WTC11 (cell line): ENCODE measurements at regions not wholly inside any gene's neighbourhood (a gene's known extent, or its start where the extent isn't known, plus 50 kb on each side); places are given as distances from the start of the nearest gene placed in this dataset.

Experiments used
- ATAC-seq: fragments of 200-7000 bp; cut with Tn5 transposase; 2 replicates; pipeline ENCODE4 v1.10.0; 2021; ENCODE audit warnings: mild to moderate bottlenecking, moderate library complexity
- CTCF ChIA-PET: fragments of 300-600 bp; sonication (Branson Sonifier 250); formaldehyde crosslinking; loops from one replicate; lab custom pipeline; 2021; ENCODE audit warnings: antibody characterized with exemption; lab: Charles Lee
- POLR2A ChIA-PET: fragments of 350-600 bp; sonication (Branson Sonifier 250); formaldehyde crosslinking; loops from one replicate; lab custom pipeline; 2021; ENCODE audit warnings: antibody characterized with exemption; lab: Charles Lee
- DNase-seq: peaks from one replicate; pipeline ENCODE4 v3.0.0; 2021; ENCODE audit warnings: low spot score
- H3K27ac Mint-ChIP-seq: 2 replicates; pipeline ENCODE4 v1.8.0; 2021; ENCODE audit warnings: mixed read lengths
- H3K27me3 Mint-ChIP-seq: 2 replicates; pipeline ENCODE4 v1.8.0; 2021; ENCODE audit warnings: low read depth, mild to moderate bottlenecking, moderate library complexity, mixed read lengths
- H3K36me3 Mint-ChIP-seq: 2 replicates; pipeline ENCODE4 v1.8.0; 2021; ENCODE audit warnings: mixed read lengths
- H3K4me1 Mint-ChIP-seq: 2 replicates; pipeline ENCODE4 v1.8.0; 2022; ENCODE audit warnings: mixed read lengths
- H3K4me3 Mint-ChIP-seq: 2 replicates; pipeline ENCODE4 v1.8.0; 2021; ENCODE audit warnings: mild to moderate bottlenecking, moderate library complexity, mixed read lengths
- H3K9me3 Mint-ChIP-seq: 2 replicates; pipeline ENCODE4 v1.8.0; 2021; ENCODE audit warnings: mixed read lengths
- ATF1 ChIP-seq: sonication (generic); formaldehyde crosslinking; IDR thresholded peaks from 2 replicates; pipeline ENCODE4 v1.8.1; 2023; ENCODE audit warnings: mild to moderate bottlenecking, moderate library complexity, missing genetic modification reagents
- ATF3 ChIP-seq: sonication (generic); formaldehyde crosslinking; conservative IDR thresholded peaks from 2 replicates; pipeline ENCODE4 v1.8.1; 2022; ENCODE audit warnings: mild to moderate bottlenecking, missing genetic modification reagents
- CDX4 ChIP-seq: fragments of 250-450 bp; sonication (Bioruptor Pico); IDR thresholded peaks from 2 replicates; pipeline ENCODE4 v1.9.0; 2021; ENCODE audit warnings: moderate library complexity, mild to moderate bottlenecking, inconsistent platforms, borderline replicate concordance
- ELF4 ChIP-seq: sonication (generic); formaldehyde crosslinking; IDR thresholded peaks from 2 replicates; pipeline ENCODE4 v1.8.1; 2022; ENCODE audit warnings: low read depth, mild to moderate bottlenecking, moderate library complexity, missing genetic modification reagents
- ETV6 ChIP-seq: sonication (generic); formaldehyde crosslinking; IDR thresholded peaks from 2 replicates; pipeline ENCODE4 v1.8.1; 2022; ENCODE audit warnings: mild to moderate bottlenecking, missing genetic modification reagents
- FOXJ3 ChIP-seq: sonication (generic); formaldehyde crosslinking; IDR thresholded peaks from 2 replicates; pipeline ENCODE4 v1.9.0; 2021; ENCODE audit warnings: missing genetic modification reagents, mild to moderate bottlenecking, borderline replicate concordance
- GABPB1 ChIP-seq: sonication (generic); formaldehyde crosslinking; IDR thresholded peaks from 2 replicates; pipeline ENCODE4 v1.8.1; 2023; ENCODE audit warnings: mild to moderate bottlenecking, missing genetic modification reagents
- IRF1 ChIP-seq: sonication (generic); formaldehyde crosslinking; IDR thresholded peaks from 2 replicates; pipeline ENCODE4 v1.8.0; 2023; ENCODE audit warnings: missing genetic modification reagents
- MXD4 ChIP-seq: fragments of 250-450 bp; sonication (Bioruptor Pico); IDR thresholded peaks from 2 replicates; pipeline ENCODE4 v1.8.0; 2021; ENCODE audit warnings: mild to moderate bottlenecking, moderate library complexity, borderline replicate concordance
- PRDM15 ChIP-seq: sonication (generic); formaldehyde crosslinking; IDR thresholded peaks from 2 replicates; pipeline ENCODE4 v1.8.0; 2022; ENCODE audit warnings: missing genetic modification reagents
- PREB ChIP-seq: sonication (generic); formaldehyde crosslinking; IDR thresholded peaks from 2 replicates; pipeline ENCODE4 v1.8.1; 2022; ENCODE audit warnings: mild to moderate bottlenecking, missing genetic modification reagents, moderate library complexity, borderline replicate concordance
- STAT6 ChIP-seq: sonication (generic); formaldehyde crosslinking; conservative IDR thresholded peaks from 2 replicates; pipeline ENCODE4 v1.8.1; 2023; ENCODE audit warnings: mild to moderate bottlenecking, low read depth, missing genetic modification reagents, moderate library complexity
- TEAD4 ChIP-seq: sonication (generic); formaldehyde crosslinking; IDR thresholded peaks from 2 replicates; pipeline ENCODE4 v1.8.0; 2022; ENCODE audit warnings: mild to moderate bottlenecking, missing genetic modification reagents
- USF2 ChIP-seq: sonication (generic); formaldehyde crosslinking; IDR thresholded peaks from 2 replicates; pipeline ENCODE4 v1.8.1; 2023; ENCODE audit warnings: mild to moderate bottlenecking, missing genetic modification reagents, moderate library complexity
- ZNF121 ChIP-seq: sonication (generic); formaldehyde crosslinking; IDR thresholded peaks from 2 replicates; pipeline ENCODE4 v1.8.0; 2023; ENCODE audit warnings: missing genetic modification reagents
- ZNF138 ChIP-seq: sonication (generic); formaldehyde crosslinking; conservative IDR thresholded peaks from 2 replicates; pipeline ENCODE4 v1.8.1; 2022; ENCODE audit warnings: mild to moderate bottlenecking, moderate library complexity, missing genetic modification reagents
- ZNF416 ChIP-seq: fragments of 250-450 bp; sonication (Bioruptor Pico); IDR thresholded peaks from 2 replicates; pipeline ENCODE4 v1.9.0; 2021; ENCODE audit warnings: mild to moderate bottlenecking, inconsistent platforms
- ZNF532 ChIP-seq: fragments of 250-450 bp; sonication (Bioruptor Pico); IDR thresholded peaks from 2 replicates; pipeline ENCODE4 v1.9.0; 2021; ENCODE audit warnings: mild to moderate bottlenecking, borderline replicate concordance

GRCh38 chr5:152933056-152933455 lies 528.0 kb upstream of the NMUR2 start (continued):
- no peak for TF ChIP-seq FOXJ3 (CRISPR knock-in tag)
- TF ChIP-seq USF2 (CRISPR knock-in tag): no peak
- no peak for TF ChIP-seq ELF4
- no peak for TF ChIP-seq IRF1 (CRISPR knock-in tag)
- no peak for TF ChIP-seq PREB (CRISPR knock-in tag)

- CTCF ChIA-PET: no interaction called here
- POLR2A ChIA-PET: no interaction called here
- no peaks in the 10 kb centered on the region for H3K27me3 Mint-ChIP-seq
- no peak for TF ChIP-seq FOXJ3 (CRISPR knock-in tag)
- no peak overlapping the region for H3K27ac Mint-ChIP-seq
- DNase-seq (no peak), ATAC-seq (no peak)
- H3K36me3 Mint-ChIP-seq: peaks cover 16% of the 10 kb centered on the region
- 0 out of 2 replicates have a peak, but pooled peaks cover under 1% of the 10 kb centered on the region for H3K4me1 Mint-ChIP-seq
- H3K9me3 Mint-ChIP-seq: peaks cover 23% of the 10 kb centered on the region
- no peak overlapping the region for H3K4me3 Mint-ChIP-seq
Observed at GRCh38 chr5:152938630-152939029, 533.6 kb upstream of the NMUR2 start.

- DNase-seq (no peak), ATAC-seq (no peak)
- ChIA-PET POLR2A (no interaction called here), CTCF (no interaction called here)
- no peaks in the 10 kb centered on the region for H3K4me1 Mint-ChIP-seq
- H3K27ac Mint-ChIP-seq: no peak overlapping the region
- H3K9me3 Mint-ChIP-seq: peaks cover 15% of the 10 kb centered on the region
- H3K4me3 Mint-ChIP-seq: no peak overlapping the region
- no peaks in the 10 kb centered on the region for H3K27me3 Mint-ChIP-seq
- peaks cover 14% of the 10 kb centered on the region for H3K36me3 Mint-ChIP-seq
- TF ChIP-seq MXD4 (CRISPR knock-in tag): no peak
- no peak for TF ChIP-seq ATF1 (CRISPR knock-in tag)
- no peak for TF ChIP-seq ZNF138
- TF ChIP-seq STAT6 (CRISPR knock-in tag): no peak
- no peak for TF ChIP-seq ZNF121
- TF ChIP-seq GABPB1 (CRISPR knock-in tag): no peak
- TF ChIP-seq ETV6 (CRISPR knock-in tag): no peak
- TF ChIP-seq ZNF532 (CRISPR knock-in tag): no peak
- TF ChIP-seq TEAD4 (CRISPR knock-in tag): no peak
- TF ChIP-seq PRDM15 (CRISPR knock-in tag): no peak
- TF ChIP-seq CDX4 (CRISPR knock-in tag): no peak
- no peak for TF ChIP-seq ATF3 (CRISPR knock-in tag)
- TF ChIP-seq ZNF416 (CRISPR knock-in tag): no peak
Observed at GRCh38 chr5:152942633-152943336, 537.7 kb upstream of the NMUR2 start.
